Subcutaneous abdominal adipose tissue (tissue), 5 donors: ENCODE measurements at regions not wholly inside any gene's neighbourhood (a gene's known extent, or its start where the extent isn't known, plus 50 kb on each side); places are given as distances from the start of the nearest gene placed in this dataset.

Source experiments
- H3K27ac ChIP-seq: one replicate; pipeline ENCODE4 v1.7.0; 2013; ENCODE audit warnings: low read depth, mild to moderate bottlenecking, inconsistent platforms, low read length, moderate library complexity
- H3K27me3 ChIP-seq, 5 donors: one replicate each; pipeline ENCODE4 v1.7.0; 2013; ENCODE audit warnings: low read length in 5 of 5, inconsistent platforms in 1 of 5; ENCODE audit not compliant: control insufficient read depth in 5 of 5, insufficient read depth in 4 of 5
- H3K36me3 ChIP-seq, 5 donors: one replicate each; pipeline ENCODE4 v1.7.0; 2013; ENCODE audit warnings: low read length in 5 of 5; ENCODE audit not compliant: control insufficient read depth in 5 of 5, insufficient read depth in 5 of 5
- H3K4me1 ChIP-seq, 5 donors: one replicate each; pipeline ENCODE4 v1.7.0; 2013; ENCODE audit warnings: low read length in 5 of 5, mild to moderate bottlenecking in 3 of 5, moderate library complexity in 1 of 5; ENCODE audit not compliant: control insufficient read depth in 5 of 5, insufficient read depth in 5 of 5
- H3K4me3 ChIP-seq, 5 donors: one replicate each; pipeline ENCODE4 v1.7.0; 2013; ENCODE audit warnings: low read length in 5 of 5, low read depth in 1 of 5
- H3K9ac ChIP-seq, 5 donors: one replicate each; pipeline ENCODE4 v1.7.0; 2013; ENCODE audit warnings: low read length in 5 of 5, mild to moderate bottlenecking in 4 of 5, moderate library complexity in 3 of 5
- H3K9me3 ChIP-seq, 5 donors: one replicate each; pipeline ENCODE4 v1.7.0; 2013; ENCODE audit warnings: low read length in 5 of 5; ENCODE audit not compliant: control insufficient read depth in 5 of 5
- donor health status: healthy.
- donor health status: healthy.
- donor health status: healthy.
- donor health status: healthy.
- donor health status: healthy.

GRCh38 chr7:50145226-50145625 lies 52.2 kb upstream of the ZPBP start:
- Histone ChIP-seq H3K9me3 (no peaks in the 10 kb centered on the region), H3K27ac (no peak overlapping the region)

More at GRCh38 chr7:50145226-50145625, 52.2 kb upstream of the ZPBP start:
- H3K4me3 ChIP-seq: no peak overlapping the region
- H3K4me1 ChIP-seq: peaks cover 0 to 3% (median 0%) of the 10 kb centered on the region in 5 donors
- H3K9ac ChIP-seq: no peak overlapping the region
- H3K36me3 ChIP-seq: no peaks in the 10 kb centered on the region
- peaks cover 0 to 4% (median 0%) of the 10 kb centered on the region in 5 donors for H3K27me3 ChIP-seq
